H9 (cell line): ENCODE measurements at regions not wholly inside any gene's neighbourhood (a gene's known extent, or its start where the extent isn't known, plus 50 kb on each side); places are given as distances from the start of the nearest gene placed in this dataset.

Source experiments
- DNase-seq: peaks from one replicate; pipeline ENCODE4 v3.0.0-alpha.2; 2017
- H2AFZ ChIP-seq: one replicate; pipeline ENCODE4 v1.6.1; 2013; ENCODE audit warnings: mild to moderate bottlenecking, low read length, control low read depth, moderate library complexity
- H2AK5ac ChIP-seq: 2 replicates; pipeline ENCODE4 v1.6.1; 2013; ENCODE audit warnings: low read length, control low read depth, mixed read lengths; ENCODE audit not compliant: insufficient read length
- H2BK120ac ChIP-seq: one replicate; pipeline ENCODE4 v1.6.1; 2013; ENCODE audit warnings: low read depth, mild to moderate bottlenecking, low read length, control low read depth, inconsistent platforms; ENCODE audit not compliant: poor library complexity, severe bottlenecking
- H2BK12ac ChIP-seq: 2 replicates; pipeline ENCODE4 v1.6.1; 2013; ENCODE audit warnings: low read length, control low read depth, mixed read lengths, low read depth; ENCODE audit not compliant: insufficient read length
- H2BK15ac ChIP-seq: 2 replicates; pipeline ENCODE4 v1.6.1; 2013; ENCODE audit warnings: low read depth, low read length, control low read depth
- H2BK20ac ChIP-seq: one replicate; pipeline ENCODE4 v1.6.1; 2013; ENCODE audit warnings: low read depth, mild to moderate bottlenecking, low read length, control low read depth, inconsistent platforms; ENCODE audit not compliant: poor library complexity, severe bottlenecking
- H2BK5ac ChIP-seq: 2 replicates; pipeline ENCODE4 v1.6.1; 2013; ENCODE audit warnings: low read length, control low read depth, mixed read lengths; ENCODE audit not compliant: insufficient read length
- H3K14ac ChIP-seq: 2 replicates; pipeline ENCODE4 v1.6.1; 2013; ENCODE audit warnings: low read length, control low read depth; ENCODE audit not compliant: insufficient read depth
- H3K18ac ChIP-seq: 2 replicates; pipeline ENCODE4 v1.6.1; 2013; ENCODE audit warnings: low read depth, mild to moderate bottlenecking, mixed read lengths, low read length, control low read depth; ENCODE audit not compliant: insufficient read length
- H3K23ac ChIP-seq: 2 replicates; pipeline ENCODE4 v1.6.1; 2013; ENCODE audit warnings: low read length, control low read depth, mixed read lengths, low read depth; ENCODE audit not compliant: insufficient read length
- H3K23me2 ChIP-seq: 2 replicates; pipeline ENCODE4 v1.6.1; 2013; ENCODE audit warnings: low read depth, mild to moderate bottlenecking, mixed read lengths, low read length, control low read depth; ENCODE audit not compliant: insufficient read length, poor library complexity, severe bottlenecking
- H3K27ac ChIP-seq: 2 replicates; pipeline ENCODE4 v1.5.1; 2013; ENCODE audit warnings: low read length, control low read depth, mixed read lengths, low read depth; ENCODE audit not compliant: insufficient read length
- H3K27me3 ChIP-seq: 2 replicates; pipeline ENCODE4 v1.6.1; 2013; ENCODE audit warnings: low read length, control low read depth, inconsistent platforms; ENCODE audit not compliant: insufficient read depth
- H3K4ac ChIP-seq: 2 replicates; pipeline ENCODE4 v1.6.1; 2013; ENCODE audit warnings: low read depth, mild to moderate bottlenecking, control low read depth, inconsistent platforms, low read length, moderate library complexity
- H3K4me1 ChIP-seq: 2 replicates; pipeline ENCODE4 v1.6.1; 2013; ENCODE audit warnings: low read length, control low read depth, inconsistent platforms; ENCODE audit not compliant: insufficient read depth
- H3K4me2 ChIP-seq: 2 replicates; pipeline ENCODE4 v1.6.1; 2013; ENCODE audit warnings: low read length, control low read depth, mixed read lengths; ENCODE audit not compliant: insufficient read length, insufficient read depth
- H3K56ac ChIP-seq: 2 replicates; pipeline ENCODE4 v1.6.1; 2013; ENCODE audit warnings: low read depth, mild to moderate bottlenecking, mixed read lengths, low read length, control low read depth; ENCODE audit not compliant: insufficient read length
- H3K79me1 ChIP-seq: 2 replicates; pipeline ENCODE4 v1.6.1; 2013; ENCODE audit warnings: low read depth, mild to moderate bottlenecking, moderate library complexity, low read length, control low read depth, inconsistent platforms; ENCODE audit not compliant: insufficient read depth, poor library complexity, severe bottlenecking
- H3K79me2 ChIP-seq: 2 replicates; pipeline ENCODE4 v1.6.1; 2013; ENCODE audit warnings: low read length, control low read depth, inconsistent platforms; ENCODE audit not compliant: insufficient read depth
- H3K9ac ChIP-seq: 2 replicates; pipeline ENCODE4 v1.6.1; 2013; ENCODE audit warnings: low read length, control low read depth, mixed read lengths; ENCODE audit not compliant: insufficient read length; ENCODE audit errors: extremely low read depth
- H3K9me3 ChIP-seq: one replicate; pipeline ENCODE4 v1.6.1; 2013; ENCODE audit warnings: low read depth, low read length, inconsistent platforms; ENCODE audit not compliant: control insufficient read depth
- H3T11ph ChIP-seq: one replicate; pipeline ENCODE4 v1.6.1; 2013; ENCODE audit warnings: mild to moderate bottlenecking, low read length, control low read depth, inconsistent platforms
- H4K20me1 ChIP-seq: one replicate; pipeline ENCODE4 v1.6.1; 2013; ENCODE audit not compliant: control insufficient read depth, insufficient read length, insufficient read depth
- H4K5ac ChIP-seq: 2 replicates; pipeline ENCODE4 v1.6.1; 2013; ENCODE audit warnings: low read depth, mild to moderate bottlenecking, mixed read lengths, low read length, control low read depth; ENCODE audit not compliant: insufficient read length
- H4K8ac ChIP-seq: replicated peaks from 2 replicates; pipeline ENCODE4 v1.6.1; 2013; ENCODE audit warnings: low read length, control low read depth, mixed read lengths, low read depth; ENCODE audit not compliant: insufficient read length
- H4K91ac ChIP-seq: 2 replicates; pipeline ENCODE4 v1.6.1; 2013; ENCODE audit warnings: low read depth, mild to moderate bottlenecking, moderate library complexity, mixed read lengths, low read length, control low read depth; ENCODE audit not compliant: insufficient read length
- H3K27ac Mint-ChIP-seq, 3 experiments: 2 replicates in 2 of 3; 3 replicates in 1 of 3; pipeline ENCODE4 v1.8.0; 2020 to 2021; ENCODE audit warnings: mixed read lengths in 3 of 3, mild to moderate bottlenecking in 1 of 3, moderate library complexity in 1 of 3
- H3K27me3 Mint-ChIP-seq: 2 replicates; pipeline ENCODE4 v1.8.0; 2021; ENCODE audit warnings: low read depth, mild to moderate bottlenecking, moderate library complexity, mixed read lengths
- H3K36me3 Mint-ChIP-seq, 3 experiments: 2 replicates in 2 of 3; 3 replicates in 1 of 3; pipeline ENCODE4 v1.8.0; 2020 to 2021; ENCODE audit warnings: low read depth in 3 of 3, mixed read lengths in 3 of 3; ENCODE audit not compliant: insufficient read depth in 1 of 3
- H3K4me1 Mint-ChIP-seq, 2 experiments: 2 replicates each; pipeline ENCODE4 v1.8.0; 2020; ENCODE audit warnings: mixed read lengths in 2 of 2
- H3K4me3 Mint-ChIP-seq, 2 experiments: 2 replicates in 1 of 2; 3 replicates in 1 of 2; pipeline ENCODE4 v1.8.0; 2020 to 2021; ENCODE audit warnings: mild to moderate bottlenecking in 2 of 2, mixed read lengths in 2 of 2, moderate library complexity in 1 of 2
- H3K9me3 Mint-ChIP-seq, 2 experiments: 2 replicates in 1 of 2; 3 replicates in 1 of 2; pipeline ENCODE4 v1.8.0; 2020; ENCODE audit warnings: mild to moderate bottlenecking in 2 of 2, mixed read lengths in 2 of 2, moderate library complexity in 1 of 2
- CTCF ChIP-seq: fragments of 200-600 bp; sonication (generic); conservative IDR thresholded peaks from 3 replicates; pipeline ENCODE4 v1.8.0; 2021; ENCODE audit warnings: antibody characterized with exemption, mild to moderate bottlenecking
- WGBS: extraction: QIAGEN DNeasy Blood & Tissue Kit; methylation state at CpG from one replicate; pipeline ENCODE4 v1.1.7; 2013; ENCODE audit warnings: missing lambda C conversion rate, low lambda C conversion rate, mixed read lengths; ENCODE audit not compliant: insufficient read length; ENCODE audit errors: extremely low coverage; 5-methylcytosine and 5-hydroxymethylcytosine counted together

GRCh38 chr7:49228426-49229098 lies 304.2 kb downstream of the CDC14C start:
- Histone ChIP-seq H3K18ac (no peak overlapping the region), H2AK5ac (no peak overlapping the region), H3K9me3 (no peaks in the 10 kb centered on the region), H3K4me1 (peaks cover 3% of the 10 kb centered on the region; the same call in 1 of the 2 replicates), H3K79me1 (no peaks in the 10 kb centered on the region), H3K9ac (no peak overlapping the region), H3K27ac (no peak overlapping the region), H3K23ac (no peak overlapping the region), H3K23me2 (no peaks in the 10 kb centered on the region), H4K8ac (no peak overlapping the region), H2BK15ac (no peak overlapping the region), H3K79me2 (no peaks in the 10 kb centered on the region), H3T11ph (no peak overlapping the region), H2BK120ac (no peak overlapping the region), H2BK12ac (no peak overlapping the region), H3K4me2 (no peak overlapping the region), H2AFZ (no peak overlapping the region), H3K27me3 (no peaks in the 10 kb centered on the region), H4K20me1 (no peaks in the 10 kb centered on the region), H3K4ac (no peak overlapping the region), H2BK5ac (no peak overlapping the region), H4K5ac (no peak overlapping the region), H3K14ac (no peak overlapping the region), H4K91ac (no peak overlapping the region), H2BK20ac (no peak overlapping the region), H3K56ac (no peak overlapping the region)
- Mint-ChIP-seq H3K4me1 (peaks cover 13 to 14% of the 10 kb centered on the region in 2 experiments), H3K9me3 (peaks cover 0 to 9% of the 10 kb centered on the region in 2 experiments; a peak in 3 of 5 replicates), H3K4me3 (no peak overlapping the region), H3K27me3 (no peaks in the 10 kb centered on the region), H3K27ac (peak overlapping the region in 2 of 3 experiments; percentile 50 to 82; a peak in 4 of 7 replicates), H3K36me3 (peaks cover 0 to 8% (median 0%) of the 10 kb centered on the region in 3 experiments; a peak in 3 of 7 replicates)
- no CpG with 5 or more reads among the region's 2 CpGs for WGBS
- DNase-seq, result peak; percentile 31
- no peak for TF ChIP-seq CTCF
